Liver (tissue), 8 donors: ENCODE measurements at regions not wholly inside any gene's neighbourhood (a gene's known extent, or its start where the extent isn't known, plus 50 kb on each side); places are given as distances from the start of the nearest gene placed in this dataset.

Experiments
- DNase-seq: peaks from one replicate; pipeline ENCODE4 v3.0.0-alpha.2; 2017; ENCODE audit warnings: low spot score
- H3K27ac ChIP-seq, 2 donors: one replicate each; pipeline ENCODE4 v1.7.0; 2013; ENCODE audit warnings: inconsistent platforms in 2 of 2, low read length in 2 of 2, control low read depth in 1 of 2, low read depth in 1 of 2, mild to moderate bottlenecking in 1 of 2
- H3K27me3 ChIP-seq, 4 donors: one replicate each; pipeline versions ENCODE4 v1.6.1 to v1.7.0; 2013; ENCODE audit warnings: low read length in 3 of 4, inconsistent platforms in 1 of 4, mild to moderate bottlenecking in 1 of 4, moderate library complexity in 1 of 4; ENCODE audit not compliant: control insufficient read depth in 4 of 4, insufficient read depth in 4 of 4
- H3K36me3 ChIP-seq, 4 donors: one replicate each; pipeline versions ENCODE4 v1.6.1 to v1.7.0; 2013; ENCODE audit warnings: low read length in 3 of 4, mild to moderate bottlenecking in 3 of 4, low read depth in 1 of 4, moderate library complexity in 1 of 4; ENCODE audit not compliant: control insufficient read depth in 4 of 4, insufficient read depth in 3 of 4
- H3K4me1 ChIP-seq, 4 donors: one replicate each; pipeline versions ENCODE4 v1.6.1 to v1.7.0; 2013; ENCODE audit warnings: low read length in 3 of 4, mild to moderate bottlenecking in 3 of 4, moderate library complexity in 1 of 4; ENCODE audit not compliant: control insufficient read depth in 4 of 4, insufficient read depth in 4 of 4
- H3K4me3 ChIP-seq, 3 donors: one replicate each; pipeline versions ENCODE4 v1.6.1 to v1.7.0; 2013; ENCODE audit warnings: low read length in 3 of 3, control low read depth in 1 of 3, low read depth in 1 of 3, mild to moderate bottlenecking in 1 of 3
- H3K9ac ChIP-seq, 2 donors: one replicate each; pipeline ENCODE4 v1.7.0; 2013; ENCODE audit warnings: low read length in 2 of 2, mild to moderate bottlenecking in 2 of 2, moderate library complexity in 2 of 2, control low read depth in 1 of 2, low read depth in 1 of 2
- H3K9me3 ChIP-seq, 4 donors: one replicate each; pipeline versions ENCODE4 v1.6.1 to v1.7.0; 2013; ENCODE audit warnings: low read length in 3 of 4; ENCODE audit not compliant: control insufficient read depth in 4 of 4
- CTCF ChIP-seq: fragments of 150-350 bp; IDR thresholded peaks from 2 replicates; pipeline ENCODE4 v1.5.1; 2017; ENCODE audit warnings: improper control_type of control experiment, low read depth, low read length; ENCODE audit not compliant: missing input control
- EGR1 ChIP-seq, 2 donors: IDR thresholded peaks; 2 replicates each; pipeline ENCODE4 v1.6.1; 2016 to 2018; ENCODE audit warnings: antibody characterized with exemption in 2 of 2, low read depth in 2 of 2
- FOXA1 ChIP-seq: IDR thresholded peaks from 2 replicates; pipeline ENCODE4 v1.6.1; 2016; ENCODE audit warnings: antibody characterized with exemption
- FOXA2 ChIP-seq: IDR thresholded peaks from 2 replicates; pipeline ENCODE4 v1.6.1; 2016; ENCODE audit warnings: antibody characterized with exemption
- GABPA ChIP-seq, 2 donors: IDR thresholded peaks in 1 of 2; conservative IDR thresholded peaks in 1 of 2; 2 replicates each; pipeline ENCODE4 v1.6.1; 2016; ENCODE audit warnings: antibody characterized with exemption in 2 of 2, mild to moderate bottlenecking in 1 of 2, moderate library complexity in 1 of 2
- HNF4A ChIP-seq, 2 donors: conservative IDR thresholded peaks; 2 replicates each; pipeline ENCODE4 v1.6.1; 2016; ENCODE audit warnings: antibody characterized with exemption in 2 of 2, mild to moderate bottlenecking in 2 of 2
- HNF4G ChIP-seq: IDR thresholded peaks from 2 replicates; pipeline ENCODE4 v1.6.1; 2016; ENCODE audit warnings: antibody characterized with exemption
- JUND ChIP-seq, 2 donors: IDR thresholded peaks; 2 replicates each; pipeline ENCODE4 v1.6.1; 2016; ENCODE audit warnings: antibody characterized with exemption in 2 of 2
- MAX ChIP-seq: IDR thresholded peaks from 2 replicates; pipeline ENCODE4 v1.6.1; 2016; ENCODE audit warnings: antibody characterized with exemption
- NR2F2 ChIP-seq: IDR thresholded peaks from 2 replicates; pipeline ENCODE4 v1.6.1; 2016; ENCODE audit warnings: antibody characterized with exemption
- RAD21 ChIP-seq, 2 donors: IDR thresholded peaks; 2 replicates each; pipeline ENCODE4 v1.6.1; 2016; ENCODE audit warnings: antibody characterized with exemption in 2 of 2, mild to moderate bottlenecking in 2 of 2
- SP1 ChIP-seq: IDR thresholded peaks from 2 replicates; pipeline ENCODE4 v1.6.1; 2018; ENCODE audit warnings: antibody characterized with exemption, mild to moderate bottlenecking
- TAF1 ChIP-seq: conservative IDR thresholded peaks from 2 replicates; pipeline ENCODE4 v1.6.1; 2016; ENCODE audit warnings: antibody characterized with exemption, mild to moderate bottlenecking
- YY1 ChIP-seq: IDR thresholded peaks from 2 replicates; pipeline ENCODE4 v1.6.1; 2016; ENCODE audit warnings: antibody characterized with exemption, mild to moderate bottlenecking
- WGBS: extraction: QIAGEN DNeasy Blood & Tissue Kit; methylation state at CpG from one replicate; pipeline ENCODE4 v1.1.7; 2013; 5-methylcytosine and 5-hydroxymethylcytosine counted together
- TF ChIP-seq, protein P1 (sequence below): IDR thresholded peaks from 2 replicates; pipeline ENCODE4 v1.6.1; 2016; ENCODE audit warnings: antibody characterized with exemption
- TF ChIP-seq, protein P2 (sequence below): IDR thresholded peaks from 2 replicates; pipeline ENCODE4 v1.6.1; 2016; ENCODE audit warnings: antibody characterized with exemption
- donor health status: healthy.
- donor health status: healthy.
- donor health status: healthy.
- donor health status: healthy.
- donor health status: healthy.

GRCh38 chr5:23977997-23978396 lies 470.6 kb downstream of the PRDM9 start:
- no peak for DNase-seq
- Histone ChIP-seq H3K36me3 (no peaks in the 10 kb centered on the region), H3K4me3 (peak overlapping the region in 1 of 3 donors; percentile 23), H3K27me3 (no peaks in the 10 kb centered on the region), H3K4me1 (no peaks in the 10 kb centered on the region), H3K9me3 (peaks cover 4 to 17% (median 7%) of the 10 kb centered on the region in 4 donors), H3K27ac (no peak overlapping the region), H3K9ac (no peak overlapping the region)
- TF ChIP-seq RAD21 (IDR thresholded peaks at IDR 0.05) (peak; percentile 66 to 78), CTCF (peak; percentile 52), JUND (IDR thresholded peaks at IDR 0.05) (no peak), EGR1 (IDR thresholded peaks at IDR 0.05; ENCODE audit: low read depth in 2 of 2) (no peak), HNF4G (no peak), GABPA (IDR thresholded peaks at IDR 0.05 in 1 of 2, conservative IDR thresholded peaks at IDR 0.05 in 1 of 2) (no peak)
- 74% methylated on average over 4 of the region's 4 CpGs for WGBS

DNA sequence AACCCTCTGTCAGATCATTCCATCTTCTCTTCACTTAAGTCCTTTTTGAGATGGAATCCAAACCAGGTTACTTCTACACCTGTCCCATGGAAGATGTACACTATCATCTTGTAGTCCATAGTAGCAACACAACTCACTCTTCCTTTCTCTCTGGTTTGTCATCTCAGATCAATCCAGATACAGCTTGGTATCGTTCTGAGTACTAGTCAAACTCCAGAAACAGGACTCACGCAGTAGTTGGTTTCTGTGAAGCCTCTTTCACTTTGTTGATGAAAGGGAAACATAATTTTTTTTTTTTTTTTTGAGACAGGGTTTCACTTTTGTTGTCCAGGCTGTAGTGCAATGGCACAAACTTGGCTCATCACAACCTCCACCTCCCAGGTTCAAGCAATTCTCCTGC lies 484.0 kb downstream of the PRDM9 start:
- peaks cover 0 to 5% (median 2%) of the 10 kb centered on the region in 4 donors for H3K4me1 ChIP-seq
- no peak overlapping the region for H3K4me3 ChIP-seq
- no peak for TF ChIP-seq RAD21 (IDR thresholded peaks at IDR 0.05)
- no peak for TF ChIP-seq NR2F2
- no peak for TF ChIP-seq CTCF
- TF ChIP-seq JUND (IDR thresholded peaks at IDR 0.05) = no peak
- no peak for TF ChIP-seq SP1
- TF ChIP-seq TAF1 = no peak
- no peak for TF ChIP-seq FOXA1
- no peak for TF ChIP-seq HNF4G
- no peak for TF ChIP-seq YY1
- 90% methylated on average over 2 of the region's 2 CpGs for WGBS
- H3K27ac ChIP-seq = no peak overlapping the region
- no peak overlapping the region for H3K9ac ChIP-seq
- DNase-seq = no peak
- H3K36me3 ChIP-seq = no peaks in the 10 kb centered on the region
- H3K9me3 ChIP-seq = no peaks in the 10 kb centered on the region
- H3K27me3 ChIP-seq = no peaks in the 10 kb centered on the region

GRCh38 chr5:23994581-23995370 lies 487.4 kb downstream of the PRDM9 start:
- Histone ChIP-seq H3K9ac (no peak overlapping the region), H3K27ac (no peak overlapping the region), H3K27me3 (no peaks in the 10 kb centered on the region), H3K9me3 (no peaks in the 10 kb centered on the region), H3K36me3 (no peaks in the 10 kb centered on the region), H3K4me1 (peaks cover 0 to 5% (median 2%) of the 10 kb centered on the region in 4 donors), H3K4me3 (peak overlapping the region in 2 of 3 donors; percentile 8 to 11)
- DNase-seq = no peak
- WGBS = 33% methylated on average over 4 of the region's 4 CpGs
- peak; percentile 25 for TF ChIP-seq YY1
- TF ChIP-seq JUND (IDR thresholded peaks at IDR 0.05) = peak in 1 of 2 donors; percentile 42
- TF ChIP-seq, protein P1, sequence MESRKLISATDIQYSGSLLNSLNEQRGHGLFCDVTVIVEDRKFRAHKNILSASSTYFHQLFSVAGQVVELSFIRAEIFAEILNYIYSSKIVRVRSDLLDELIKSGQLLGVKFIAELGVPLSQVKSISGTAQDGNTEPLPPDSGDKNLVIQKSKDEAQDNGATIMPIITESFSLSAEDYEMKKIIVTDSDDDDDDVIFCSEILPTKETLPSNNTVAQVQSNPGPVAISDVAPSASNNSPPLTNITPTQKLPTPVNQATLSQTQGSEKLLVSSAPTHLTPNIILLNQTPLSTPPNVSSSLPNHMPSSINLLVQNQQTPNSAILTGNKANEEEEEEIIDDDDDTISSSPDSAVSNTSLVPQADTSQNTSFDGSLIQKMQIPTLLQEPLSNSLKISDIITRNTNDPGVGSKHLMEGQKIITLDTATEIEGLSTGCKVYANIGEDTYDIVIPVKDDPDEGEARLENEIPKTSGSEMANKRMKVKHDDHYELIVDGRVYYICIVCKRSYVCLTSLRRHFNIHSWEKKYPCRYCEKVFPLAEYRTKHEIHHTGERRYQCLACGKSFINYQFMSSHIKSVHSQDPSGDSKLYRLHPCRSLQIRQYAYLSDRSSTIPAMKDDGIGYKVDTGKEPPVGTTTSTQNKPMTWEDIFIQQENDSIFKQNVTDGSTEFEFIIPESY = peak; percentile 21
- TF ChIP-seq NR2F2 = no peak
- peak; percentile 5 to 17 for TF ChIP-seq HNF4A (conservative IDR thresholded peaks at IDR 0.05)
- no peak for TF ChIP-seq EGR1 (IDR thresholded peaks at IDR 0.05; ENCODE audit: low read depth in 2 of 2)
- TF ChIP-seq HNF4G = no peak
- TF ChIP-seq, protein P2, sequence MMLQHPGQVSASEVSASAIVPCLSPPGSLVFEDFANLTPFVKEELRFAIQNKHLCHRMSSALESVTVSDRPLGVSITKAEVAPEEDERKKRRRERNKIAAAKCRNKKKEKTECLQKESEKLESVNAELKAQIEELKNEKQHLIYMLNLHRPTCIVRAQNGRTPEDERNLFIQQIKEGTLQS = no peak
- no peak for TF ChIP-seq MAX
- peak; percentile 70 for TF ChIP-seq CTCF
- TF ChIP-seq GABPA (IDR thresholded peaks at IDR 0.05 in 1 of 2, conservative IDR thresholded peaks at IDR 0.05 in 1 of 2) = no peak
- TF ChIP-seq TAF1 = no peak
- peak; percentile 45 for TF ChIP-seq FOXA2
- no peak for TF ChIP-seq FOXA1
